SU-DHL-6 (cell line): ENCODE measurements at regions not wholly inside any gene's neighbourhood (a gene's known extent, or its start where the extent isn't known, plus 50 kb on each side); places are given as distances from the start of the nearest gene placed in this dataset.

Experiments used
- CTCF ChIP-seq: fragments of 200-600 bp; sonication (generic); IDR thresholded peaks from one replicate; pipeline ENCODE4 v1.5.1; 2017; ENCODE audit warnings: antibody characterized with exemption, mild to moderate bottlenecking, low read length, moderate library complexity; ENCODE audit not compliant: insufficient read depth, poor library complexity, severe bottlenecking
- EZH2phosphoT487 ChIP-seq: fragments of 200-600 bp; sonication (generic), shearing (Covaris generic); conservative IDR thresholded peaks from 2 replicates; pipeline ENCODE4 v1.6.1; 2018; ENCODE audit warnings: mild to moderate bottlenecking, antibody characterized with exemption, low read length, moderate library complexity, mixed read lengths

- no peak for TF ChIP-seq EZH2phosphoT487
- TF ChIP-seq CTCF, result no peak
These were observed 212.5 kb upstream of the ZIC3 start for GRCh38 chrX:137353404-137353803.
